ENCODE measurements at regions not wholly inside any gene's neighbourhood (a gene's known extent, or its start where the extent isn't known, plus 50 kb on each side); places are given as distances from the start of the nearest gene placed in this dataset.

DNA sequence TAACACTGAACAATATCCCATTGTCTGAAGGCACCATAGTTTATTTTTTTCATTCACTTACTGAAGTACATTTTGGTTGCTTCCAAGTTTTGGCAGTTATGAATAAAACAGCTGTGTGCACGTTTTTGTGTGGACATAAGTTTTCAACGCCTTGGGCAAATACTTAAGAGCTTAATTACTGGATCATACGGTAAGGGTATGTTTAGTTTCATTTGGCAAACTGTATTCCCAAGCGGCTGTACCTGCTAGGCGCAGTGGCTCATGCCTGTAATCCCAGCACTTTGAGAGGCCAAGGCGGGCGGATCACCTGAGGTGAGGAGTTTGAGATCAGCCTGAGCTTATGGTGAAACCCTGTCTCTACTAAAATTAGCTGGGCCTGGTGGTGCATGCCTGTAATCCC, 63.7 kb upstream of the FAM120A start:
- Histone ChIP-seq H3K9ac (replicated peaks; ENCODE audit: extremely low read depth, insufficient read depth, low read length) (no peak overlapping the region), H3K27me3 (ENCODE audit: control insufficient read depth in 2 of 2, insufficient read depth in 2 of 2, low read length in 2 of 2) (peaks cover 0 to 2% of the 10 kb centered on the region in 2 experiments), H2AFZ (ENCODE audit: low read depth, low read length) (no peak overlapping the region), H4K20me1 (replicated peaks; ENCODE audit: control insufficient read depth, extremely low read depth, insufficient read depth, low read length) (no peaks in the 10 kb centered on the region), H3K4me2 (ENCODE audit: insufficient read depth, low read length) (no peak overlapping the region), H3K9me1 (replicated peaks; ENCODE audit: control insufficient read depth, extremely low read depth, insufficient read depth, low read length) (no peaks in the 10 kb centered on the region), H3K36me3 (ENCODE audit: control insufficient read depth in 2 of 2, extremely low read depth in 1 of 2, insufficient read depth in 2 of 2, low read length in 2 of 2) (no peaks in the 10 kb centered on the region), H3K4me3 (replicated peaks in 1 of 3; ENCODE audit: insufficient read depth in 1 of 3, low read depth in 1 of 3, low read length in 3 of 3) (no peak overlapping the region), H3K4me1 (ENCODE audit: control insufficient read depth, extremely low read depth, insufficient read depth, low read length) (no peaks in the 10 kb centered on the region), H3K79me2 (ENCODE audit: control insufficient read depth, insufficient read depth, low read length) (no peaks in the 10 kb centered on the region), H3K27ac (ENCODE audit: insufficient read depth, low read depth, low read length) (no peak overlapping the region), H3K9me3 (replicated peaks; ENCODE audit: control insufficient read depth, insufficient read depth, low read length) (no peaks in the 10 kb centered on the region)
- POLR2A ChIA-PET: no interaction called here
- dilution Hi-C loops (cut with MboI; ENCODE audit: extremely low pct_ligation_motif_present, low sequenced_read_pairs) (no loop called here), intact Hi-C loops (cut with micrococcal nuclease) (no loop called here)
- CTCF ChIA-PET: interaction anchor here (0.8 kb wide), 1 partner anchor 9 kb away, joined by 3 read pairs; no protein-coding TSS in a partner anchor
- BruUV-seq (replicated peaks): no TSS peak
- TF ChIP-seq MYC (IDR thresholded peaks at IDR 0.05; ENCODE audit: low read depth, low read length): no peak
- TF ChIP-seq POLR2A (IDR thresholded peaks at IDR 0.05; ENCODE audit: low read depth, low read length): no peak
- no peak for TF ChIP-seq GATA2 (IDR thresholded peaks at IDR 0.05; ENCODE audit: insufficient read depth, insufficient read length, low read depth, low read length)
- TF ChIP-seq, protein P1, sequence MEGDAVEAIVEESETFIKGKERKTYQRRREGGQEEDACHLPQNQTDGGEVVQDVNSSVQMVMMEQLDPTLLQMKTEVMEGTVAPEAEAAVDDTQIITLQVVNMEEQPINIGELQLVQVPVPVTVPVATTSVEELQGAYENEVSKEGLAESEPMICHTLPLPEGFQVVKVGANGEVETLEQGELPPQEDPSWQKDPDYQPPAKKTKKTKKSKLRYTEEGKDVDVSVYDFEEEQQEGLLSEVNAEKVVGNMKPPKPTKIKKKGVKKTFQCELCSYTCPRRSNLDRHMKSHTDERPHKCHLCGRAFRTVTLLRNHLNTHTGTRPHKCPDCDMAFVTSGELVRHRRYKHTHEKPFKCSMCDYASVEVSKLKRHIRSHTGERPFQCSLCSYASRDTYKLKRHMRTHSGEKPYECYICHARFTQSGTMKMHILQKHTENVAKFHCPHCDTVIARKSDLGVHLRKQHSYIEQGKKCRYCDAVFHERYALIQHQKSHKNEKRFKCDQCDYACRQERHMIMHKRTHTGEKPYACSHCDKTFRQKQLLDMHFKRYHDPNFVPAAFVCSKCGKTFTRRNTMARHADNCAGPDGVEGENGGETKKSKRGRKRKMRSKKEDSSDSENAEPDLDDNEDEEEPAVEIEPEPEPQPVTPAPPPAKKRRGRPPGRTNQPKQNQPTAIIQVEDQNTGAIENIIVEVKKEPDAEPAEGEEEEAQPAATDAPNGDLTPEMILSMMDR (IDR thresholded peaks at IDR 0.05; ENCODE audit: extremely low read depth in 1 of 2, insufficient read depth in 1 of 2, low read depth in 1 of 2, low read length in 2 of 2): no peak
- TF ChIP-seq, protein P2, sequence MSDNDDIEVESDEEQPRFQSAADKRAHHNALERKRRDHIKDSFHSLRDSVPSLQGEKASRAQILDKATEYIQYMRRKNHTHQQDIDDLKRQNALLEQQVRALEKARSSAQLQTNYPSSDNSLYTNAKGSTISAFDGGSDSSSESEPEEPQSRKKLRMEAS (IDR thresholded peaks at IDR 0.05; ENCODE audit: insufficient read depth, insufficient read length): no peak
- no peak for TF ChIP-seq JUN (IDR thresholded peaks at IDR 0.05; ENCODE audit: borderline replicate concordance, insufficient read depth, insufficient read length, low read depth)
- TF ChIP-seq EZH2 (IDR thresholded peaks at IDR 0.05; ENCODE audit: borderline replicate concordance, low read depth, low read length, severe bottlenecking): no peak
- no peak for TF ChIP-seq FOS (IDR thresholded peaks at IDR 0.05; ENCODE audit: borderline replicate concordance, insufficient read depth, low read length)
- TF ChIP-seq POLR2AphosphoS5 (IDR thresholded peaks at IDR 0.05; ENCODE audit: insufficient read depth, low read depth, low read length): no peak
- FAIRE-seq (no peak), DNase-seq (ENCODE audit: low read depth, low spot score) (no peak)

Data from endothelial cell of umbilical vein (primary cell).